IMR-90 (cell line): ENCODE measurements at regions not wholly inside any gene's neighbourhood (a gene's known extent, or its start where the extent isn't known, plus 50 kb on each side); places are given as distances from the start of the nearest gene placed in this dataset.

Experiments
- ATAC-seq: fragments of 200-7000 bp; cut with Tn5 transposase; 2 replicates; pipeline ENCODE4 v1.9.1; 2020; ENCODE audit warnings: low read depth, mild to moderate bottlenecking, moderate library complexity
- BruUV-seq: library from RNA; stranded (reverse); fragments of 400-500 nt; replicated peaks from 2 replicates; lab custom pipeline; 2021; lab: Mats Ljungman, UMichigan
- CTCF ChIA-PET: fragments of 300-600 bp; formaldehyde crosslinking; extraction: SDS; loops from one replicate; lab custom pipeline; 2021; ENCODE audit warnings: antibody characterized with exemption; lab: Yijun Ruan, JAX
- POLR2A ChIA-PET: fragments of 300-600 bp; sonication (Branson Sonifier 250); formaldehyde crosslinking; loops from one replicate; lab custom pipeline; 2022; ENCODE audit warnings: antibody characterized with exemption; ENCODE audit not compliant: unreplicated experiment; lab: Charles Lee
- DNase-seq: peaks from one replicate; pipeline ENCODE4 v3.0.0; 2013
- H2AFZ ChIP-seq: replicated peaks from 2 replicates; pipeline ENCODE3; 2013; ENCODE audit warnings: low read length, mild to moderate bottlenecking; ENCODE audit not compliant: poor library complexity
- H2AK5ac ChIP-seq: 2 replicates; pipeline ENCODE4 v1.6.1; 2013; ENCODE audit warnings: low read depth, low read length, inconsistent platforms
- H2AK9ac ChIP-seq: replicated peaks from 2 replicates; pipeline ENCODE3; 2013; ENCODE audit warnings: mild to moderate bottlenecking, low read depth, low read length, moderate library complexity; ENCODE audit not compliant: poor library complexity
- H2BK120ac ChIP-seq: 2 replicates; pipeline ENCODE4 v1.6.1; 2013; ENCODE audit warnings: low read depth, low read length, inconsistent platforms
- H2BK15ac ChIP-seq: 3 replicates; pipeline ENCODE4 v1.6.1; 2013; ENCODE audit warnings: low read depth, low read length, inconsistent platforms
- H2BK20ac ChIP-seq: 2 replicates; pipeline ENCODE4 v1.6.1; 2013; ENCODE audit warnings: low read depth, mild to moderate bottlenecking, inconsistent platforms, low read length, moderate library complexity
- H2BK5ac ChIP-seq: 2 replicates; pipeline ENCODE4 v1.6.1; 2013; ENCODE audit warnings: mild to moderate bottlenecking, low read depth, low read length, inconsistent platforms; ENCODE audit not compliant: poor library complexity, severe bottlenecking
- H3K14ac ChIP-seq: replicated peaks from 2 replicates; pipeline ENCODE4 v1.6.1; 2013; ENCODE audit warnings: low read depth, low read length, inconsistent platforms
- H3K18ac ChIP-seq: 2 replicates; pipeline ENCODE4 v1.6.1; 2013; ENCODE audit warnings: low read depth, low read length, control low read depth
- H3K23ac ChIP-seq: 2 replicates; pipeline ENCODE4 v1.6.1; 2013; ENCODE audit warnings: low read depth, low read length, inconsistent platforms
- H3K27ac ChIP-seq: 2 replicates; pipeline ENCODE4 v1.5.1; 2013; ENCODE audit warnings: mild to moderate bottlenecking, control low read depth, low read length; ENCODE audit not compliant: insufficient read depth
- H3K27me3 ChIP-seq: 2 replicates; pipeline ENCODE4 v1.6.1; 2013; ENCODE audit warnings: low read length; ENCODE audit not compliant: control insufficient read depth, insufficient read depth
- H3K36me3 ChIP-seq: 2 replicates; pipeline ENCODE4 v1.6.1; 2013; ENCODE audit warnings: low read length, mixed read lengths; ENCODE audit not compliant: control insufficient read depth, insufficient read depth
- H3K4ac ChIP-seq: 2 replicates; pipeline ENCODE4 v1.6.1; 2013; ENCODE audit warnings: low read depth, low read length, inconsistent platforms
- H3K4me1 ChIP-seq: 2 replicates; pipeline ENCODE4 v1.6.1; 2013; ENCODE audit warnings: low read length, mixed read lengths; ENCODE audit not compliant: control insufficient read depth, insufficient read depth
- H3K4me2 ChIP-seq: 2 replicates; pipeline ENCODE4 v1.6.1; 2013; ENCODE audit warnings: low read depth, mild to moderate bottlenecking, control low read depth, low read length, moderate library complexity
- H3K4me3 ChIP-seq: 2 replicates; pipeline ENCODE4 v1.5.1; 2013; ENCODE audit warnings: low read depth, mild to moderate bottlenecking, control low read depth, low read length, moderate library complexity; ENCODE audit not compliant: insufficient read depth
- H3K56ac ChIP-seq: 2 replicates; pipeline ENCODE4 v1.6.1; 2013; ENCODE audit warnings: low read length, inconsistent platforms; ENCODE audit not compliant: insufficient read depth; ENCODE audit errors: extremely low read depth
- H3K79me1 ChIP-seq, 2 experiments: 2 replicates each; pipeline ENCODE4 v1.6.1; 2013; ENCODE audit warnings: low read length in 2 of 2, inconsistent platforms in 1 of 2, low read depth in 1 of 2
- H3K9ac ChIP-seq: 2 replicates; pipeline ENCODE4 v1.6.1; 2013; ENCODE audit warnings: low read depth, low read length, control low read depth
- H3K9me1 ChIP-seq: 2 replicates; pipeline ENCODE4 v1.6.1; 2013; ENCODE audit warnings: low read length, inconsistent platforms; ENCODE audit not compliant: insufficient read depth
- H3K9me3 ChIP-seq: 2 replicates; pipeline ENCODE4 v1.6.1; 2013; ENCODE audit warnings: low read length; ENCODE audit not compliant: control insufficient read depth, insufficient read depth
- H4K20me1 ChIP-seq: 2 replicates; pipeline ENCODE4 v1.6.1; 2013; ENCODE audit warnings: low read length, inconsistent platforms; ENCODE audit not compliant: insufficient read depth
- H4K5ac ChIP-seq: 2 replicates; pipeline ENCODE4 v1.6.1; 2013; ENCODE audit warnings: mild to moderate bottlenecking, low read depth, low read length, control low read depth
- H4K8ac ChIP-seq, 2 experiments: 2 replicates each; pipeline ENCODE4 v1.6.1; 2013; ENCODE audit warnings: low read depth in 2 of 2, low read length in 2 of 2, control low read depth in 1 of 2, inconsistent platforms in 1 of 2
- H4K91ac ChIP-seq: 2 replicates; pipeline ENCODE4 v1.6.1; 2013; ENCODE audit warnings: low read depth, low read length, inconsistent platforms; ENCODE audit not compliant: insufficient read depth
- BHLHE40 ChIP-seq: fragments of 150-350 bp; IDR thresholded peaks from 2 replicates; pipeline ENCODE4 v1.6.1; 2016; ENCODE audit warnings: mild to moderate bottlenecking, low read depth, low read length
- CEBPB ChIP-seq: IDR thresholded peaks from 2 replicates; pipeline ENCODE4 v1.6.1; 2012; ENCODE audit warnings: low read depth, low read length, improper control_type of control experiment
- CHD1 ChIP-seq: IDR thresholded peaks from 2 replicates; pipeline ENCODE4 v1.6.1; 2012; ENCODE audit warnings: low read depth, low read length, improper control_type of control experiment
- CTCF ChIP-seq: conservative IDR thresholded peaks from 2 replicates; pipeline ENCODE4 v1.5.1; 2012; ENCODE audit warnings: mild to moderate bottlenecking, low read depth, low read length, improper control_type of control experiment
- ELK1 ChIP-seq: fragments of 150-350 bp; IDR thresholded peaks from 2 replicates; pipeline ENCODE4 v1.6.1; 2016; ENCODE audit warnings: low read depth, mild to moderate bottlenecking, low read length, moderate library complexity, borderline replicate concordance
- FOS ChIP-seq: fragments of 150-350 bp; IDR thresholded peaks from 2 replicates; pipeline ENCODE4 v1.6.1; 2016; ENCODE audit warnings: low read depth, low read length
- MAFK ChIP-seq: IDR thresholded peaks from 2 replicates; pipeline ENCODE4 v1.6.1; 2012; ENCODE audit warnings: low read depth, low read length, improper control_type of control experiment
- MAZ ChIP-seq: IDR thresholded peaks from 2 replicates; pipeline ENCODE4 v1.6.1; 2012; ENCODE audit warnings: low read depth, mild to moderate bottlenecking, low read length, improper control_type of control experiment, moderate library complexity, borderline replicate concordance
- MXI1 ChIP-seq: IDR thresholded peaks from 2 replicates; pipeline ENCODE4 v1.6.1; 2012; ENCODE audit warnings: low read depth, mild to moderate bottlenecking, low read length, moderate library complexity, borderline replicate concordance
- NFE2L2 ChIP-seq: fragments of 150-350 bp; IDR thresholded peaks from 2 replicates; pipeline ENCODE4 v1.6.1; 2016; ENCODE audit warnings: low read depth, mild to moderate bottlenecking, low read length
- POLR2A ChIP-seq: IDR thresholded peaks from 2 replicates; pipeline ENCODE4 v1.6.1; 2012; ENCODE audit warnings: mild to moderate bottlenecking, low read depth, low read length
- RAD21 ChIP-seq: IDR thresholded peaks from 2 replicates; pipeline ENCODE4 v1.6.1; 2012; ENCODE audit warnings: low read length, improper control_type of control experiment
- RCOR1 ChIP-seq: IDR thresholded peaks from 2 replicates; pipeline ENCODE4 v1.6.1; 2012; ENCODE audit warnings: mild to moderate bottlenecking, low read length, improper control_type of control experiment; ENCODE audit not compliant: insufficient replicate concordance
- RFX5 ChIP-seq: IDR thresholded peaks from 2 replicates; pipeline ENCODE4 v1.8.0; 2012; ENCODE audit warnings: low read depth, mild to moderate bottlenecking, low read length, moderate library complexity
- SMC3 ChIP-seq: fragments of 150-350 bp; IDR thresholded peaks from 2 replicates; pipeline ENCODE4 v1.6.1; 2016; ENCODE audit warnings: low read depth, mild to moderate bottlenecking, antibody characterized with exemption, low read length, moderate library complexity
- USF2 ChIP-seq: fragments of 150-350 bp; IDR thresholded peaks from 2 replicates; pipeline ENCODE4 v1.6.1; 2017; ENCODE audit warnings: mild to moderate bottlenecking, antibody characterized with exemption, low read length, low read depth
- dilution Hi-C: fragments of 300-500 bp; cut with HindIII; formaldehyde crosslinking; loops from one replicate; pipeline ENCODE4 v1.14.3; 2018; ENCODE audit warnings: low sequenced_read_pairs; ENCODE audit not compliant: unreplicated experiment
- in situ Hi-C: fragments of 300-500 bp; cut with MboI; formaldehyde crosslinking; loops from 3 replicates; pipeline ENCODE4 v1.14.3; 2019; ENCODE audit warnings: low sequenced_read_pairs, inconsistent platforms, mixed read lengths
- intact Hi-C: fragments of 100-400 bp; cut with micrococcal nuclease; formaldehyde crosslinking; loops from 2 replicates; pipeline ENCODE4 v1.10.0; 2022

- CTCF ChIA-PET: no interaction called here
- H3K4me3 ChIP-seq: no peak overlapping the region
- dilution Hi-C loops: no loop called here
- H4K5ac ChIP-seq: no peak overlapping the region
- no peak overlapping the region for H3K18ac ChIP-seq
- no peak overlapping the region for H2AK9ac ChIP-seq
- no peaks in the 10 kb centered on the region for H3K36me3 ChIP-seq
- DNase-seq (no peak), ATAC-seq (no peak)
- no peaks in the 10 kb centered on the region for H4K20me1 ChIP-seq
- H3K4ac ChIP-seq: no peak overlapping the region
- H3K27ac ChIP-seq: no peak overlapping the region
- no peak overlapping the region for H3K56ac ChIP-seq
- H2BK15ac ChIP-seq: no peak overlapping the region
- H2BK120ac ChIP-seq: no peak overlapping the region
- H4K91ac ChIP-seq: no peak overlapping the region
- H3K14ac ChIP-seq: no peak overlapping the region
- no peak overlapping the region for H2AK5ac ChIP-seq
- no peaks in the 10 kb centered on the region for H3K79me1 ChIP-seq
- no peaks in the 10 kb centered on the region for H3K9me3 ChIP-seq
- H3K9me1 ChIP-seq: no peaks in the 10 kb centered on the region
- BruUV-seq: no TSS peak
- POLR2A ChIA-PET: no interaction called here
- H3K27me3 ChIP-seq: no peaks in the 10 kb centered on the region
- H2BK5ac ChIP-seq: no peak overlapping the region
- H2BK20ac ChIP-seq: no peak overlapping the region
- no peak overlapping the region for H3K4me2 ChIP-seq
- in situ Hi-C loops: no loop called here
- no peak overlapping the region for H3K23ac ChIP-seq
- H3K9ac ChIP-seq: no peak overlapping the region
- H2AFZ ChIP-seq: no peak overlapping the region
- intact Hi-C loops: loop anchor here (10.0 kb wide), 2 partner anchors 1269 to 1459 kb away; partner anchors contain the start of gene LMO4
- no peak for TF ChIP-seq FOS
- TF ChIP-seq ELK1: no peak
- TF ChIP-seq BHLHE40: no peak
- no peak for TF ChIP-seq MAZ
- no peak for TF ChIP-seq RAD21
- no peak for TF ChIP-seq POLR2A
- no peak for TF ChIP-seq MXI1
- TF ChIP-seq RFX5: no peak
- TF ChIP-seq SMC3: no peak
- no peak for TF ChIP-seq CEBPB
- no peak for TF ChIP-seq NFE2L2
- TF ChIP-seq CHD1: no peak
- no peak for TF ChIP-seq CTCF
- TF ChIP-seq RCOR1: no peak
- TF ChIP-seq USF2: no peak
- no peak for TF ChIP-seq MAFK
- no peaks in the 10 kb centered on the region for H3K4me1 ChIP-seq
- H4K8ac ChIP-seq: no peak overlapping the region
Measured at GRCh38 chr1:88593358-88593757, 90.7 kb upstream of the PKN2 start.
